Fibroblast of mammary gland (primary cell): ENCODE measurements at regions not wholly inside any gene's neighbourhood (a gene's known extent, or its start where the extent isn't known, plus 50 kb on each side); places are given as distances from the start of the nearest gene placed in this dataset.

Experiments
- DNase-seq: peaks from one replicate; pipeline ENCODE4 v3.0.0-alpha.2; 2010; ENCODE audit warnings: low read depth
- H3K4me3 ChIP-seq: 2 replicates; pipeline ENCODE4 v1.5.1; 2011; ENCODE audit warnings: low read depth, mild to moderate bottlenecking, low read length, moderate library complexity; ENCODE audit not compliant: control insufficient read depth
- CTCF ChIP-seq: conservative IDR thresholded peaks from 2 replicates; pipeline ENCODE4 v1.5.1; 2011; ENCODE audit warnings: low read depth, low read length, inconsistent platforms; ENCODE audit not compliant: control insufficient read depth, insufficient read depth

GRCh38 chr21:21631961-21632360 is 633.8 kb downstream of the NCAM2 start:
- H3K4me3 ChIP-seq, result no peak overlapping the region
- TF ChIP-seq CTCF, result no peak
- DNase-seq, result peak; percentile 51

GRCh38 chr21:21632926-21633325 is 634.7 kb downstream of the NCAM2 start:
- TF ChIP-seq CTCF, result no peak
- no peak for DNase-seq
- H3K4me3 ChIP-seq, result no peak overlapping the region

- no peak for DNase-seq
- no peak for TF ChIP-seq CTCF
- no peak overlapping the region for H3K4me3 ChIP-seq
Measured at GRCh38 chr21:21661741-21662140, 663.5 kb downstream of the NCAM2 start.

- no peak for DNase-seq
- no peak overlapping the region for H3K4me3 ChIP-seq
- no peak for TF ChIP-seq CTCF
Measured at GRCh38 chr21:21662776-21663175, 664.6 kb downstream of the NCAM2 start.

GRCh38 chr21:21664871-21665270 is 666.7 kb downstream of the NCAM2 start:
- no peak for TF ChIP-seq CTCF
- no peak overlapping the region for H3K4me3 ChIP-seq
- DNase-seq, result peak; percentile 68

GRCh38 chr21:21666689-21667088 is 668.5 kb downstream of the NCAM2 start:
- no peak for DNase-seq
- H3K4me3 ChIP-seq, result no peak overlapping the region
- TF ChIP-seq CTCF, result no peak

GRCh38 chr21:21668198-21668597 is 670.0 kb downstream of the NCAM2 start:
- no peak for DNase-seq
- H3K4me3 ChIP-seq, result no peak overlapping the region
- no peak for TF ChIP-seq CTCF
